HepG2 (cell line): ENCODE measurements at regions not wholly inside any gene's neighbourhood (a gene's known extent, or its start where the extent isn't known, plus 50 kb on each side); places are given as distances from the start of the nearest gene placed in this dataset.

Experiments
- ATAC-seq: fragments of 200-7000 bp; cut with Tn5 transposase; 3 replicates; pipeline ENCODE4 v1.9.1; 2020; ENCODE audit warnings: mild to moderate bottlenecking, moderate library complexity
- BruUV-seq: library from RNA; stranded (reverse); fragments of 400-500 nt; replicated peaks from 2 replicates; lab custom pipeline; 2021; lab: Mats Ljungman, UMichigan
- CTCF ChIA-PET: fragments of 300-600 bp; formaldehyde crosslinking; extraction: SDS; loops from one replicate; lab custom pipeline; 2021; ENCODE audit warnings: low total read pairs, inconsistent platforms, low intra/inter-chr PET ratio; lab: Yijun Ruan, JAX
- POLR2A ChIA-PET: fragments of 350-600 bp; sonication (Branson Sonifier 250); formaldehyde crosslinking; loops from one replicate; lab custom pipeline; 2020; ENCODE audit warnings: antibody characterized with exemption, inconsistent platforms; lab: Yijun Ruan, JAX
- DNase-seq: peaks from one replicate; pipeline ENCODE4 v3.0.0-alpha.2; 2015; ENCODE audit warnings: low spot score
- FAIRE-seq: peaks from 3 replicates; lab custom pipeline; 2011; peaks lifted over from hg19 to GRCh38; lab: Jason Lieb, UNC
- H2AFZ ChIP-seq: one replicate; pipeline ENCODE4 v1.6.1; 2011; ENCODE audit warnings: low read length, inconsistent platforms
- H3K27ac ChIP-seq: fragments of 300-600 bp; 3 replicates; pipeline ENCODE4 v1.8.0; 2011; ENCODE audit warnings: mixed run types, mild to moderate bottlenecking, mixed read lengths, low read length, inconsistent platforms; ENCODE audit not compliant: insufficient read depth; ENCODE audit errors: extremely low read length
- H3K27me3 ChIP-seq, 2 experiments: fragments of 200-600 bp in 1 of 2; 2 replicates in 1 of 2; 3 replicates in 1 of 2; pipeline versions ENCODE4 v1.6.0 to v1.8.0; 2011; ENCODE audit warnings: low read length in 2 of 2, mild to moderate bottlenecking in 2 of 2, moderate library complexity in 2 of 2, inconsistent platforms in 1 of 2; ENCODE audit not compliant: insufficient read depth in 2 of 2, control insufficient read depth in 1 of 2
- H3K36me3 ChIP-seq, 2 experiments: fragments of 200-600 bp in 1 of 2; replicated peaks in 1 of 2; 2 replicates in 1 of 2; 3 replicates in 1 of 2; pipeline versions ENCODE4 v1.5.1 to v1.8.0; 2011; ENCODE audit warnings: low read length in 2 of 2, inconsistent platforms in 1 of 2; ENCODE audit not compliant: insufficient read depth in 2 of 2, control insufficient read depth in 1 of 2
- H3K4me1 ChIP-seq: 2 replicates; pipeline ENCODE4 v1.5.1; 2012; ENCODE audit warnings: low read length, inconsistent platforms; ENCODE audit not compliant: insufficient read depth
- H3K4me2 ChIP-seq: 2 replicates; pipeline ENCODE4 v1.6.0; 2011; ENCODE audit warnings: low read depth, low read length, inconsistent platforms
- H3K4me3 ChIP-seq, 3 experiments: fragments of 200-600 bp in 1 of 3; sonication (generic), shearing (Covaris generic) in 1 of 3; replicated peaks in 1 of 3; 2 replicates each; pipeline ENCODE4 v1.5.1; 2011 to 2016; ENCODE audit warnings: low read length in 3 of 3, inconsistent platforms in 2 of 3, low read depth in 2 of 3, mild to moderate bottlenecking in 2 of 3, control low read depth in 1 of 3, mixed read lengths in 1 of 3; ENCODE audit not compliant: insufficient read depth in 1 of 3
- H3K79me2 ChIP-seq: one replicate; pipeline ENCODE4 v1.6.1; 2011; ENCODE audit warnings: low read length, inconsistent platforms; ENCODE audit not compliant: insufficient read depth
- H3K9ac ChIP-seq: 2 replicates; pipeline ENCODE4 v1.6.0; 2011; ENCODE audit warnings: mild to moderate bottlenecking, low read depth, low read length, inconsistent platforms; ENCODE audit not compliant: insufficient read depth
- H3K9me3 ChIP-seq: 2 replicates; pipeline ENCODE4 v1.5.1; 2012; ENCODE audit warnings: mild to moderate bottlenecking, low read length
- H4K20me1 ChIP-seq: 2 replicates; pipeline ENCODE4 v1.6.0; 2011; ENCODE audit warnings: inconsistent platforms, mild to moderate bottlenecking, low read length, moderate library complexity; ENCODE audit not compliant: insufficient read depth
- CEBPB ChIP-seq: IDR thresholded peaks from 2 replicates; pipeline ENCODE4 v1.6.1; 2011; ENCODE audit warnings: low read depth, low read length, improper control_type of control experiment, borderline replicate concordance
- DPF2 ChIP-seq: sonication (generic); formaldehyde crosslinking; IDR thresholded peaks from 2 replicates; pipeline ENCODE4 v1.4.0; 2020; ENCODE audit warnings: mild to moderate bottlenecking, low read depth, missing genetic modification reagents, borderline replicate concordance
- HDAC2 ChIP-seq: sonication (generic); formaldehyde crosslinking; IDR thresholded peaks from 2 replicates; pipeline ENCODE4 v1.4.0; 2020; ENCODE audit warnings: missing genetic modification reagents
- MED1 ChIP-seq: sonication (generic); formaldehyde crosslinking; IDR thresholded peaks from 2 replicates; pipeline ENCODE4 v1.4.0; 2020; ENCODE audit warnings: missing genetic modification reagents
- NCOA1 ChIP-seq: sonication (generic); formaldehyde crosslinking; IDR thresholded peaks from 2 replicates; pipeline ENCODE4 v1.9.0; 2021; ENCODE audit warnings: missing genetic modification reagents
- NCOR1 ChIP-seq: fragments of 200-600 bp; sonication (generic); IDR thresholded peaks from 2 replicates; pipeline ENCODE4 v1.7.0; 2017; ENCODE audit warnings: antibody characterized with exemption, low read length, borderline replicate concordance
- NR2F1 ChIP-seq, 2 experiments: fragments of 450-650 bp in 1 of 2; formaldehyde crosslinking in 1 of 2; IDR thresholded peaks; 2 replicates each; pipeline versions ENCODE4 v1.5.0 to v1.6.1; 2016 to 2020; ENCODE audit warnings: mild to moderate bottlenecking in 1 of 2, missing compliant biosample characterization in 1 of 2, missing genetic modification reagents in 1 of 2, moderate library complexity in 1 of 2
- POLR2A ChIP-seq, 2 experiments: IDR thresholded peaks; 2 replicates each; pipeline ENCODE4 v1.6.1; 2011; ENCODE audit warnings: low read depth in 2 of 2, low read length in 2 of 2, mild to moderate bottlenecking in 1 of 2, moderate library complexity in 1 of 2; ENCODE audit not compliant: insufficient read depth in 1 of 2
- RFX5 ChIP-seq: IDR thresholded peaks from 2 replicates; pipeline ENCODE4 v1.6.1; 2011; ENCODE audit warnings: low read depth, low read length, improper control_type of control experiment
- ZNF160 ChIP-seq: sonication (generic); formaldehyde crosslinking; IDR thresholded peaks from 2 replicates; pipeline ENCODE4 v1.8.0; 2022; ENCODE audit warnings: mild to moderate bottlenecking, inconsistent platforms, missing genetic modification reagents
- ZNF253 ChIP-seq: sonication (generic); formaldehyde crosslinking; IDR thresholded peaks from 2 replicates; pipeline ENCODE4 v1.8.0; 2022; ENCODE audit warnings: mild to moderate bottlenecking, missing genetic modification reagents, borderline replicate concordance
- ZNF451 ChIP-seq: sonication (generic); formaldehyde crosslinking; IDR thresholded peaks from 2 replicates; pipeline ENCODE4 v1.5.0; 2020; ENCODE audit warnings: mild to moderate bottlenecking, missing genetic modification reagents
- ZNF557 ChIP-seq: sonication (generic); formaldehyde crosslinking; IDR thresholded peaks from 2 replicates; pipeline ENCODE4 v1.4.0; 2020; ENCODE audit warnings: missing genetic modification reagents
- ZNF839 ChIP-seq: sonication (generic); formaldehyde crosslinking; IDR thresholded peaks from 2 replicates; pipeline ENCODE4 v1.4.0; 2020; ENCODE audit warnings: missing genetic modification reagents, mild to moderate bottlenecking, borderline replicate concordance
- WGBS: methylation state at CpG from one replicate; pipeline ENCODE4 v1.1.6; 2017; ENCODE audit warnings: low lambda C conversion rate; 5-methylcytosine and 5-hydroxymethylcytosine counted together
- in situ Hi-C: cut with HindIII; loops from 2 replicates; pipeline ENCODE4 v1.10.0; 2017; ENCODE audit warnings: low pct_unique_long_range_greater_than_20kb; ENCODE audit not compliant: extremely low pct_ligation_motif_present
- intact Hi-C: fragments of 100-400 bp; cut with micrococcal nuclease; formaldehyde crosslinking; loops from one replicate; pipeline ENCODE4 v1.10.0; 2022; ENCODE audit not compliant: unreplicated experiment
- TF ChIP-seq, protein P1 (sequence below): sonication (generic); formaldehyde crosslinking; conservative IDR thresholded peaks from 2 replicates; pipeline ENCODE4 v1.4.0; 2020; ENCODE audit warnings: mild to moderate bottlenecking, missing genetic modification reagents, moderate library complexity
- TF ChIP-seq, protein P2 (sequence below): sonication (generic); formaldehyde crosslinking; IDR thresholded peaks from 2 replicates; pipeline ENCODE4 v1.4.0; 2020; ENCODE audit warnings: missing genetic modification reagents
- TF ChIP-seq, protein P3 (sequence below): sonication (generic); formaldehyde crosslinking; IDR thresholded peaks from 2 replicates; pipeline ENCODE4 v1.8.1; 2022; ENCODE audit warnings: mild to moderate bottlenecking, missing genetic modification reagents

DNA sequence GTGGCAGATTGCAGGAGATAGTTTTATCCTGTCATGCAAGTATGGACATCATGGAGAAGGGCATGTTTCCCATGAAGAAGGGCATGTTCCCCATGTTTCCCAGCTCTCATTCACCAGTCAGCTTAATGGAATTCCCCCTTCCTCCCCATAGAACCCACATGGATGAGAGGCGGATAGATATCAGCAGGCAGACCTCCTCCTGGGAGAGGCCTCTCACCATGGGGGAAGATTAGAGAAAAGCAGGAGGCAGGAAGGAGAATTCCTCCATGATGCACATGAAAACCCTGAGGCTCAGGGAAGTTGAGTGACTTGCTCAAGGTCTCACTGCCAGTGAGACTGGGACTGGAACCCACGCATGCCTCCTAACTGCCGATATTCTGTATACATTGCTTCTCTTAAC, 92.9 kb upstream of the FOXN3 start:
- no peak for ATAC-seq
- CTCF ChIA-PET, result no interaction called here
- in situ Hi-C loops, result no loop called here

DNA sequence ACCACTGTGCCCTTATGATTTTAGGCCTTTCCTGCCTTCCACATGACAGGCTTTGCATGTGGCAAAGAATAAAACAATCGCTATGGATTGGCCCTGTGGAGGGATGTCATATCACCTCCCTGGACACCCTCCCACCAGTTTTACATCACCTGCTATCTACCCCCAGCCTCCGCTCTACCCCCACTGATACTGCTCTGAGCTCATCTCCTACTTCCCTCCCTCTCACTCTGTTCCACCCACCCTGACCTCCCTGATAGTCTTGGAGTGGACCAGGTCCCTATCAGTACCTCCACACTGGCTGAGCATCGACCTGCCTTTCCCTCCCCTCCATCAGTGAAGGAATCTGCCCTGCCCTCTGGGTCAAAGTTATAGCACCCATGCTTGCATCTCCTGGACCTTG, 91.8 kb upstream of the FOXN3 start:
- Histone ChIP-seq H3K4me3 (no peak overlapping the region), H2AFZ (no peak overlapping the region), H3K79me2 (no peaks in the 10 kb centered on the region), H3K27ac (no peak overlapping the region), H3K36me3 (no peaks in the 10 kb centered on the region), H3K27me3 (no peaks in the 10 kb centered on the region), H3K4me1 (peaks cover 26% of the 10 kb centered on the region), H4K20me1 (no peaks in the 10 kb centered on the region), H3K4me2 (no peak overlapping the region), H3K9ac (no peak overlapping the region), H3K9me3 (no peaks in the 10 kb centered on the region)
- in situ Hi-C loops (no loop called here), intact Hi-C loops (no loop called here)
- ATAC-seq, result no peak
- ChIA-PET POLR2A (interaction anchor here (1.2 kb wide), 1 partner anchor 402 kb away, joined by 3 read pairs; no protein-coding TSS in a partner anchor), CTCF (no interaction called here)
- BruUV-seq, result no TSS peak
- no peak for FAIRE-seq
- 86% methylated on average over 3 of the region's 3 CpGs for WGBS
- no peak for DNase-seq
- TF ChIP-seq NCOA1 (CRISPR knock-in tag), result no peak
- TF ChIP-seq, protein P1, sequence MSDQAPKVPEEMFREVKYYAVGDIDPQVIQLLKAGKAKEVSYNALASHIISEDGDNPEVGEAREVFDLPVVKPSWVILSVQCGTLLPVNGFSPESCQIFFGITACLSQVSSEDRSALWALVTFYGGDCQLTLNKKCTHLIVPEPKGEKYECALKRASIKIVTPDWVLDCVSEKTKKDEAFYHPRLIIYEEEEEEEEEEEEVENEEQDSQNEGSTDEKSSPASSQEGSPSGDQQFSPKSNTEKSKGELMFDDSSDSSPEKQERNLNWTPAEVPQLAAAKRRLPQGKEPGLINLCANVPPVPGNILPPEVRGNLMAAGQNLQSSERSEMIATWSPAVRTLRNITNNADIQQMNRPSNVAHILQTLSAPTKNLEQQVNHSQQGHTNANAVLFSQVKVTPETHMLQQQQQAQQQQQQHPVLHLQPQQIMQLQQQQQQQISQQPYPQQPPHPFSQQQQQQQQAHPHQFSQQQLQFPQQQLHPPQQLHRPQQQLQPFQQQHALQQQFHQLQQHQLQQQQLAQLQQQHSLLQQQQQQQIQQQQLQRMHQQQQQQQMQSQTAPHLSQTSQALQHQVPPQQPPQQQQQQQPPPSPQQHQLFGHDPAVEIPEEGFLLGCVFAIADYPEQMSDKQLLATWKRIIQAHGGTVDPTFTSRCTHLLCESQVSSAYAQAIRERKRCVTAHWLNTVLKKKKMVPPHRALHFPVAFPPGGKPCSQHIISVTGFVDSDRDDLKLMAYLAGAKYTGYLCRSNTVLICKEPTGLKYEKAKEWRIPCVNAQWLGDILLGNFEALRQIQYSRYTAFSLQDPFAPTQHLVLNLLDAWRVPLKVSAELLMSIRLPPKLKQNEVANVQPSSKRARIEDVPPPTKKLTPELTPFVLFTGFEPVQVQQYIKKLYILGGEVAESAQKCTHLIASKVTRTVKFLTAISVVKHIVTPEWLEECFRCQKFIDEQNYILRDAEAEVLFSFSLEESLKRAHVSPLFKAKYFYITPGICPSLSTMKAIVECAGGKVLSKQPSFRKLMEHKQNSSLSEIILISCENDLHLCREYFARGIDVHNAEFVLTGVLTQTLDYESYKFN (CRISPR knock-in tag), result no peak
- no peak for TF ChIP-seq ZNF557 (CRISPR knock-in tag)
- TF ChIP-seq POLR2A (IDR thresholded peaks at IDR 0.05; ENCODE audit: insufficient read depth in 1 of 2, low read depth in 2 of 2, low read length in 2 of 2), result no peak
- no peak for TF ChIP-seq ZNF160 (CRISPR knock-in tag)
- no peak for TF ChIP-seq ZNF839 (CRISPR knock-in tag)
- TF ChIP-seq ZNF451 (CRISPR knock-in tag), result no peak
- TF ChIP-seq HDAC2 (CRISPR knock-in tag), result no peak
- TF ChIP-seq NR2F1 (CRISPR knock-in tag; IDR thresholded peaks at IDR 0.05), result no peak
- TF ChIP-seq, protein P2, sequence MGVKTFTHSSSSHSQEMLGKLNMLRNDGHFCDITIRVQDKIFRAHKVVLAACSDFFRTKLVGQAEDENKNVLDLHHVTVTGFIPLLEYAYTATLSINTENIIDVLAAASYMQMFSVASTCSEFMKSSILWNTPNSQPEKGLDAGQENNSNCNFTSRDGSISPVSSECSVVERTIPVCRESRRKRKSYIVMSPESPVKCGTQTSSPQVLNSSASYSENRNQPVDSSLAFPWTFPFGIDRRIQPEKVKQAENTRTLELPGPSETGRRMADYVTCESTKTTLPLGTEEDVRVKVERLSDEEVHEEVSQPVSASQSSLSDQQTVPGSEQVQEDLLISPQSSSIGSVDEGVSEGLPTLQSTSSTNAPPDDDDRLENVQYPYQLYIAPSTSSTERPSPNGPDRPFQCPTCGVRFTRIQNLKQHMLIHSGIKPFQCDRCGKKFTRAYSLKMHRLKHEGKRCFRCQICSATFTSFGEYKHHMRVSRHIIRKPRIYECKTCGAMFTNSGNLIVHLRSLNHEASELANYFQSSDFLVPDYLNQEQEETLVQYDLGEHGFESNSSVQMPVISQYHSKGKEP, result no peak

More for the DNA sequence above, 92.9 kb upstream of the FOXN3 start:
- BruUV-seq, result no TSS peak
- Histone ChIP-seq H3K4me1 (peaks cover 26% of the 10 kb centered on the region), H4K20me1 (no peaks in the 10 kb centered on the region), H3K27ac (no peak overlapping the region)
- no peak for TF ChIP-seq CEBPB
- no peak for TF ChIP-seq NCOR1
- TF ChIP-seq DPF2, result no peak
- TF ChIP-seq, protein P3, sequence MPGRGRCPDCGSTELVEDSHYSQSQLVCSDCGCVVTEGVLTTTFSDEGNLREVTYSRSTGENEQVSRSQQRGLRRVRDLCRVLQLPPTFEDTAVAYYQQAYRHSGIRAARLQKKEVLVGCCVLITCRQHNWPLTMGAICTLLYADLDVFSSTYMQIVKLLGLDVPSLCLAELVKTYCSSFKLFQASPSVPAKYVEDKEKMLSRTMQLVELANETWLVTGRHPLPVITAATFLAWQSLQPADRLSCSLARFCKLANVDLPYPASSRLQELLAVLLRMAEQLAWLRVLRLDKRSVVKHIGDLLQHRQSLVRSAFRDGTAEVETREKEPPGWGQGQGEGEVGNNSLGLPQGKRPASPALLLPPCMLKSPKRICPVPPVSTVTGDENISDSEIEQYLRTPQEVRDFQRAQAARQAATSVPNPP (CRISPR knock-in tag), result no peak
- no peak for TF ChIP-seq RFX5
- TF ChIP-seq ZNF253, result no peak
- TF ChIP-seq MED1 (CRISPR knock-in tag), result no peak
- TF ChIP-seq, all 625 proteins: peak for 0
- intact Hi-C loops, result no loop called here
- no peaks in the 10 kb centered on the region for H3K36me3 ChIP-seq
- no peak overlapping the region for H3K4me2 ChIP-seq
- H3K79me2 ChIP-seq, result no peaks in the 10 kb centered on the region
- FAIRE-seq (no peak), DNase-seq (no peak)
- POLR2A ChIA-PET, result no interaction called here
- H3K27me3 ChIP-seq, result no peaks in the 10 kb centered on the region
- no peaks in the 10 kb centered on the region for H3K9me3 ChIP-seq
- WGBS, result 79% methylated on average over 1 of the region's 3 CpGs
- H3K4me3 ChIP-seq, result no peak overlapping the region
- no peak overlapping the region for H2AFZ ChIP-seq
- no peak overlapping the region for H3K9ac ChIP-seq
